NCI-H146 (cell line): ENCODE measurements at regions not wholly inside any gene's neighbourhood (a gene's known extent, or its start where the extent isn't known, plus 50 kb on each side); places are given as distances from the start of the nearest gene placed in this dataset.

Experiments used
- DNase-seq: peaks from one replicate; lab custom pipeline; 2025; lab: John Stamatoyannopoulos, UW

GRCh38 chr3:99542767-99543518 is 95.5 kb upstream of the COL8A1 start:
- DNase-seq: no peak

GRCh38 chr3:99541181-99541580 is 97.2 kb upstream of the COL8A1 start:
- no peak for DNase-seq

GRCh38 chr3:99537416-99537815 is 101.0 kb upstream of the COL8A1 start:
- no peak for DNase-seq

GRCh38 chr3:99536555-99537314 is 101.7 kb upstream of the COL8A1 start:
- DNase-seq: no peak

GRCh38 chr3:99534951-99535704 is 103.3 kb upstream of the COL8A1 start:
- DNase-seq: no peak

- DNase-seq: peak; percentile 23
These were observed 106.1 kb upstream of the COL8A1 start for GRCh38 chr3:99532246-99532645.

- no peak for DNase-seq
These were observed 109.1 kb upstream of the COL8A1 start for GRCh38 chr3:99529265-99529664.

GRCh38 chr3:99526921-99527320 is 111.5 kb upstream of the COL8A1 start:
- no peak for DNase-seq

- no peak for DNase-seq
These were observed 113.8 kb upstream of the COL8A1 start for GRCh38 chr3:99524559-99524958.

GRCh38 chr3:99523431-99524127 is 114.8 kb upstream of the COL8A1 start:
- no peak for DNase-seq

- no peak for DNase-seq
These were observed 116.2 kb upstream of the COL8A1 start for GRCh38 chr3:99522147-99522546.

- DNase-seq: no peak
These were observed 116.8 kb upstream of the COL8A1 start for GRCh38 chr3:99521551-99521950.

GRCh38 chr3:99520513-99520912 is 117.9 kb upstream of the COL8A1 start:
- DNase-seq: no peak

GRCh38 chr3:99516936-99517335 is 121.5 kb upstream of the COL8A1 start:
- DNase-seq: no peak

GRCh38 chr3:99515891-99516290 is 122.5 kb upstream of the COL8A1 start:
- DNase-seq: no peak

GRCh38 chr3:99509224-99509623 is 129.2 kb upstream of the COL8A1 start:
- no peak for DNase-seq

GRCh38 chr3:99508191-99508590 is 130.2 kb upstream of the COL8A1 start:
- DNase-seq: no peak

GRCh38 chr3:99505646-99506269 is 132.6 kb upstream of the COL8A1 start:
- DNase-seq: no peak

GRCh38 chr3:99505200-99505599 is 133.2 kb upstream of the COL8A1 start:
- no peak for DNase-seq

- DNase-seq: no peak
These were observed 134.1 kb upstream of the COL8A1 start for GRCh38 chr3:99504258-99504657.

- no peak for DNase-seq
These were observed 135.0 kb upstream of the COL8A1 start for GRCh38 chr3:99503350-99503749.

GRCh38 chr3:99502871-99503270 is 135.5 kb upstream of the COL8A1 start:
- DNase-seq: no peak
